ENCODE measurements at regions not wholly inside any gene's neighbourhood (a gene's known extent, or its start where the extent isn't known, plus 50 kb on each side); places are given as distances from the start of the nearest gene placed in this dataset.
"Not testable (repeated sequence)": the region's sequence is repeated elsewhere in the genome, so short reads cannot be mapped to it uniquely, and the experiment has no call there.

- DNase-seq (ENCODE audit: low read depth in 2 of 2): no peak
These were observed 1960.9 kb upstream of the DEFB115 start for GRCh38 chr20:29296256-29297230.

DNA sequence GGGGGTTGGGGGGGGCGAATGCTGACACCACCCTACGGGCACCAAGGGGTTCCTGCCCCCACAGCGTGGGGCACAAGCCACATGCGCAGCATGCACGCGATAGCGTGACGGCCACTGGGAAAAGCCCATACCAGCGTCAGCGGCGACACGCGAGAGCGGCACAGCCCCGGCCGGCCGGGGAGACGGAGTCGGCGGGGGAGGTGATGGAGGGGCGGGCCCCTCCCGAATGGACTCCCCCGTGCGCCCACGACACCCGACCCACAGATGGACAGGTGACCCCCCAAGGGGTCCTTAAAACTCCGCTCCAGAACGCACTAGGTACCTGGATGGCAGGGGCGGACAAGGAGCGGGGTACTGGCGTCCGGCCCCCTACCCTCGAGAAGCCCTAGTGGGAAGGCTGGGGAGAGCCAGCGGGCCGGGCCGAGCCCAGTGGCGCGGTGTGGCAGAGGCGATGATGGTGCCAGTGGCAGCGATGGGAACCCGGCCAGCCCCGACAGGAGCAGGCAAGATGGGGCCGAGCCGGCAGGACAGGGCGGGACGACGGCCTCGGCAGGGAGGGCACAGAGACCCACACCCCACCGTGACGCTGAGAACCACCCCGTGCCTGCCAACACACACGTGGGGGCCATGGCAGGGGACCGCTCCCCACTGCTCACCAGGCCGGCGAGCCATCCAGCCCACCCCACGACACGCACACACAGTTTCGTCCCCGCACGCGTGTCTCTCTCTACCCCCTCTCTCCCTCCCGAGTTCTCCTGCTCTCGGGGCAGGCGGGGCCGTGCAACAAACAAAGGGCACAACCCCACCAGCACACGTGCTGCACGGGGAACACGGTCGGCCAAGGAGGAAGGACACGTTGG is 1959.8 kb upstream of the DEFB115 start:
- no peak for DNase-seq (ENCODE audit: low read depth in 2 of 2)

DNA sequence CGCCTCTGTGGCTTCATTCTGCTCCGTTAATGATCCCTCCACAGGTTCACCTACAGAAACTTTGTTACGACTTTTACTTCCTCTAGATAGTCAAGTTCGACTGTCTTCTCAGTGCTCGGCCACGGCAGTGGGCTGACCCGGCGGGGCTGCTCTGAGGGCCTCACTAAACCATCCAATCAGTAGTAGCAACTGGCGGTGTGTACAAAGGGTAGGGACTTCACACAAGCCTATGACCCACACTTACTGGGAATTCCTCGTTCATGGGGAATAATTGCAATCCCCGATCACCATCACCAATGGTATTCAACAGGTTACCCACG is 1959.2 kb upstream of the DEFB115 start:
- no peak for DNase-seq (ENCODE audit: low read depth in 2 of 2)

DNA sequence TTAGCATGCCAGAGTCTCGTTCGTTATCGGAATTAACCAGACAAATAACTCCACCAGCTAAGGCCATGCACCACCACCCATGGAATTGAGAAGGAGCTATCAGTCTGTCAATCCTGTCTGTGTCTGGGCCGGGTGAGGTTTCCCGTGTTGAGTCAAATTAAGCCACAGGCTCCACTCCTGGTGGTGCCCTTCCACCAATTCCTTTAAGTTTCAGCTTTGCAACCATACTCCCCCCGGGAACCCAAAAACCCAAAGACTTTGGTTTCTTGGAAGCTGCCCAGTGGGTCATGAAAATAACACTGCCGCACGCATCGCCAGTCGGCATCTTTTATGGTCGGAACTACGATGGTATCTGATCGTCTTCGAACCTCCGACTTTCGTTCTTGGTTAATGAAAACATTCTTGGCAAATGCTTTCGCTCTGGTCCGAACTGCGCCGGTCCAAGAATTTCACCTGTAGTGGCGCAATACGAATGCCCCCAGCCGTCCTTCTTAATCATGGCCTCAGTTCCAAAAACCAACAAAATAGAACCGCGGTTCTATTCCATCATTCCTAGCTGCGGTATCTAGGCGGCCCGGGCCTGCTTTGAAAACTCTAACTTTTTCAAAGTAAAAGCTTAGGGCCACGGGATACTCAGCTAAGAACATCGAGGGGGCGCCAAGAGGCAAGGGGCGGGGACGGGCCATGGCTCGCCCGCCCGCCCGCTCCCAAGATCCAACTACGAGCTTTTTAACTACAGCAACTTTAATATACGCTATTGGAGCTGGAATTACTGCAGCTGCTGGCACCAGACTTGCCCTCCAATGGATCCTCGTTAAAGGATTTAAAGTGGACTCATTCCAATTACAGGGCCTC is 1958.5 kb upstream of the DEFB115 start:
- no peak for DNase-seq (ENCODE audit: low read depth in 2 of 2)

DNA sequence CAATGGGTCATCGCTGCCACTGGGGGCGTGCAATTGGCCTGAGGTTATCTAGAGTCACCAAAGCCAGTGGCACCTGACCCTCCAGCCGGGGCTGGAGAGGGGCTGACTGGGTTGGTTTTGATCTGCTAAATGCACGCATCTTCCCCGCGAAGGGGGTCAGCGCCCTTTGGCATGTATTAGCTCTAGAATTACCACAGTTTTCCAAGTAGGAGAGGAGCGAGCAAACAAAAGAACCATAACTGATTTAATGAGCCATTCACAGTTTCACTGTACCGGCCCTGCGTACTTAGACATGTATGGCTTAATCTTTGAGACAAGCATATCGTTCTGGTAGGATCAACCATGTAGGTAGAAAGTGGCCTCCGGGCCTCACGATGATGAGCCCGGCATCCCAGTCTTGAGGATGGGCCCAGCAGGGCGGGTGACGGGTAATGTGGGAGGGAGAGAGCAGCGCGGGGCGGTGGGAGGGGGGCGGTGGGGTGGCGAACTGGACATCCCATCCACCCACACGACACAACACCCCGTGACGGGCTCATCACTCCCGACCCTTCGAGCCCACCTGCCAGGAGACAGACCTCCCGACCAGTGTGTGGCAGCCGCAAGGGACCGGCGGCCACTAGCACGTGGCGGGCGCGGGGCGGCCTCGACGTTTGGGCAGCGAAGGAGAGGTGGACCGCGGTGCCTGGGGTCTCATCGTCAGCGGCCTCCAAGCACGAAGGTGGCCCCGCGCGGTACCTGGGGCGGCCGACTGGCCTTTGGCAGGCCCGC is 1957.5 kb upstream of the DEFB115 start:
- DNase-seq (ENCODE audit: low read depth in 2 of 2): no peak

GRCh38 chr20:29300579-29301551 is 1956.6 kb upstream of the DEFB115 start:
- no peak for DNase-seq (ENCODE audit: low read depth in 2 of 2)

DNA sequence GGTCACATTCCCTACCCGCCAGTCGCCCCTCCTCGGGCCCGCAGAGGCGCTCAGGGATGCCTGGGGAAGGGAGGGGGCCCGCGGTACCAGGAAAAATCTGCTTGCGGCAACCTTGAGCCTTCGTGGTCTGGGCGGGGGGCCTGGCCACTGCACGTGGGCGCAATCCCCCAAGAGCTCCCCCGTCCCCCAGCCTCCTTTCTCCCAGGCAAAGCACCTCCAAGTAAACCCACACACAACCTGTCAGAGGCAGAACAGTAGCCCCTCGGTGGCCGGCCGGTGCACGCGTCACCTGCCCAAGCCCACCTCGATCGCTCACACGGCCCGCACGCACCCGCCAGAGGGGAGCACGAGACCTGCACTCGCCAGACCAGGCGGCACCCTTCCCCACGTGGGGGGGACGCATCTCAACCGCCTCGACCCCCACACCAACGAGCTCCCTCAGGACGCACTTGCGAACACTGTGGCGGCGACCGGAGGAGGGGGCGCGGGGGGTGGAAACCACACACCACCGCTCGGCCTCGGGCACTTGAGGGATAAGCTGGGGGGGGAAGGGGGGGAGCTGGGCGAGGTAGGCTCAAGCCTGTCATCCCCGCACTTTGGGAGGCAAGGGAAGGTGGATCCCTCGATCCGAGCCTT is 1955.7 kb upstream of the DEFB115 start:
- no peak for DNase-seq (ENCODE audit: low read depth in 2 of 2)

DNA sequence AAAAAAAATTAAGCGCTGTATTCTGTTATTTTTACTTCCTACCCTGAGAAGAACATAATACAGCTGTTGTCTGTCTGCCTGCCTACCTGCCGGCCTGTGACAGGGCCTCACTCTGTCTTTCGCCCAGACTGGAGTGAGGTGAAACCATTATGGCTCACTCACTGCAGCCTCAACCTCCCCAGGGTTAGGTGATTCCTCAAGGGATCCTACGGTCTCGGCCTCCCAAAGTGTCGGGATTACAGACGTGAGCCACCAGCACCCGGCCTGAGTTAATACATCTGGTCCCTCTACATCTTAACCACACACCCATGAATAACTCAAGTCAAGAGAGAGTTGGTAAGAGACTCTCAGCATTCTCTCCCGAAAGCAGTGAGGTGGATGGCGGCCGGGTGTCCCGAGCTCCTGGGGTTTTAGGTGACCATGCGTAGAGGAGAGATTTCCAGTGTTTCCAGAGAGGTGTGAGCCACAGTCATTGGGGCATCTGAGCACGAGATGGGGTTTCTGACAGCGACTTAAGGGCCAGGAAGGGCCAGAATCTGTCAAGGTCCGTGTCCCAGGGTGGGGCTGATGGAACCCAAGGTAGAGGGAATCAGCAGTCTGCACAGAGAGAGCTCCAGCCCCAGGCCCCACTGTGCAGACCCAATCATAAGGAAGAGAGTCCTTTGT is 1954.4 kb upstream of the DEFB115 start:
- no peak for DNase-seq (ENCODE audit: low read depth in 2 of 2)

- DNase-seq (ENCODE audit: low read depth in 2 of 2): no peak
These were observed 1950.9 kb upstream of the DEFB115 start for GRCh38 chr20:29306390-29307072.

DNA sequence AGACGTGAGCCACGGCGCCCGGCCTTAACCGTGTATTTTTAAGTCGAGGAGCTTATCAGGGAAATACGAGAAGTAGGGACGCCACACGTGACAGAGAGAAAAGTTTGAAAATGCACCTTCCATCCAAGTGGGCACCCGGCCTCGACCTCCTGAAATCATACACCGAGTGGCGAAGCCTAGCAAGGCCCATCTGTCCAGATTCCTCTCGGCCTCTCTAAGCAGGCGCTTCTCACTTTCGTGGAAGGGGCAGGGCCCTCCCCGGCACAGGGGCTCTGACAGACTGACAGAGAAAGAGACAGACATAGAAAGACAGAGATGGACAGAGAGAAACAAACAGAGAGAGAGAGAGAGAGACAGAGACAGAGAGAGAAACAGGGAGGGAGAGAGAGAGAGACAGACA is 1950.0 kb upstream of the DEFB115 start:
- not testable (repeated sequence) for DNase-seq (ENCODE audit: low read depth in 2 of 2)

DNA sequence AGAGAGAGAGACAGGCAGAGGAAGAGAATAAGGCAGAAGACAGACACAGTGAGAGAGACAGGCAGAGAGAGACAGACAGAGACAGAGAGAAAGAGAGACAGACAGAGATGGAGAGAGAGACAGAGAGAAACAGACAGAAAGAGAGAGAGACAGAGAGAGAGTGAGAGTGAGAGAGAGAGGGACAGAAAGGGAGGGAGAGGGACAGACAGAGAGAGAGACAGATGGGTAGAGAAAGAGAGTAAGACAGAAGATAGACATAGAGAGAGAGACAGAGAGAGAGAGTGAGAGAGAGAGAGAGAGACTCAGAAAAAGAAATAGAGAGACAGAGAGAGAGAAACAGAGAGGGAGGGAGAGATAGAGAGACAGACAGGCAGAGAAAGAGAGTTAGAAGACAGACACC is 1948.5 kb upstream of the DEFB115 start:
- DNase-seq (ENCODE audit: low read depth in 2 of 2): not testable (repeated sequence)

DNA sequence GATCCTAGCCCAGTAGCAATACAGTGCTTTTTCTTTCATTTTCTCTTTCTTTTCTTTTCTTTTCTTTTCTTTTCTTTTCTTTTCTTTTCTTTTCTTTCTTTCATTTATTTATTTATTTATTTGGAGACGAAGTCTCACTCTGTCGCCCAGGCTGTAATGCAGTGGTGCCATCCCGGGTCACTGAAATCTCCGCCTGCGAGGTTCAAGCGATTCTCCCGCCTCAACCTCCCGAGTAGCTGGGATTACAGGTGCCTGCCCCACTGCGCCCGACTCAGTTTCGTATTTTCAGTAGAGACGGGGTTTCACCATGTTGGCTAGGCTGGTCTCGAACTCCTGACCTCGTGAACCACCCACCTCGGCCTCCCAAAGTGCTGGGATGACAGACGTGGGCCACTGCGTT is 1948.0 kb upstream of the DEFB115 start:
- not testable (repeated sequence) for DNase-seq (ENCODE audit: low read depth in 2 of 2)

- not testable (repeated sequence) for DNase-seq (ENCODE audit: low read depth in 2 of 2)
These were observed 1946.4 kb upstream of the DEFB115 start for GRCh38 chr20:29311046-29311445.

DNA sequence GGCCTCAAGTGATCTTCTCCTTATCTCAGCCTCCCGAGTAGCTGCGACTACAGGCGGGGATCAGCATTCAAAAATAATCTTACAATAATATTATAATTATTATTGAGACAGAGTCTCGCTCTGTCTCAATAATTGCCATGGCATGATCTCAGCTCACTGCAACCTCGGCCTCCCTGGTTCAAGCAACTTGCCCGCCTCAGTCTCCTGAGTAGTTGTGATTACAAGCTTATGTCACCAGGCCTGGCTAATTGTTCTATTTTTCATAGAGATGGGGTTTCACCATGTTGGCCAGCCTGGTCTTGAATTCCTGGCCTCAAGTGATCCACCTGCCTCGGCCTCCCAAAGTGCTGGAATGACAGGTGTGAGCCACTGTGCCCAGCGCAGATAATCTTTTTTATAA is 1944.8 kb upstream of the DEFB115 start:
- DNase-seq (ENCODE audit: low read depth in 2 of 2): not testable (repeated sequence)

GRCh38 chr20:29313481-29313880 is 1944.0 kb upstream of the DEFB115 start:
- DNase-seq (ENCODE audit: low read depth in 2 of 2): no peak

DNA sequence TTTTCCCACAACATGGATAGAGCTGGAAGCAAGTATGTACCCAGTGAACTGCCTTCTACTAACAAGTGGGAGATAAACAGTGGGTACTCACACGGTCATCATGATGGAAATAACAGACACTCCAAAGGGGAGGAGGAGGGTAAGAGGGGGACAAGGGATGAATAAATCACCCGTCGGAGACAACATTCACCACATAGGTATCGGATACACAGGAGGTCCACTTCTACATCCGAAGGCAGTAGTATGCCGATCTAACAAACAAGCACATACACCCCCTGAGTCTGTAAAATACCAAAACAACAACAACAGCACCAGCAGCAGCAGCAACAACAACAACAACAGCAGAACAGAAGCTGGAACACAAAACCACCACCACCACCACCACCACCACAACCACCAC is 1943.2 kb upstream of the DEFB115 start:
- DNase-seq (ENCODE audit: low read depth in 2 of 2): no peak

DNA sequence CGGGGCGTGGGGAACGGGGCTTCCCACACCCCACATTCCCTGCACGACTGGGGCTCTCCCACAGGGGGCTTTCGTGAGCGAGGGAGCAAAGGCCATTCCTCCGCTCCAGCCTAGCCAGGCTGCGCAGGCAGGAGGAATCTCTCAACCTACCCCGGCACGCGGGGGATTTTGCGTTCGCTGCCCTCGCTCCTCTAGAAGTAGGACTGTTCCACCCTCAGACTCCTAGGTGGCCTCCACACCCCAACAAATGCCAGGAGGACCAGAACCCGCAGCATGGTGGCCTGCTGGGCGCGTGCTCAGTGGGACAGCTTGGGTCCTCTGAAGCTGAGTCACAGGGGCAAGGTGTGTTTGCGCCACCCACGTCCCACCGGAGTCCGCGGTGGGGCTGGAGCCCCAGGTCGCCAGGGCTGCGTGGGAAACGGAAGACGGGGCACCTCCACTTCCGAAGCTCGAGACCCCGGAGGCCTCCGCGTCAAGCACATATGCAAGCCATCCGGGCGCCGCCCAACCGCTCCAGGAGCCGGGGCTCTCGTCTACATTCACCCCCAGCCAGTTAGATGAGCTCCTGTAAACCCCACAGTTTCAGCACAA is 1938.5 kb upstream of the DEFB115 start:
- DNase-seq (ENCODE audit: low read depth in 2 of 2): no peak

DNA sequence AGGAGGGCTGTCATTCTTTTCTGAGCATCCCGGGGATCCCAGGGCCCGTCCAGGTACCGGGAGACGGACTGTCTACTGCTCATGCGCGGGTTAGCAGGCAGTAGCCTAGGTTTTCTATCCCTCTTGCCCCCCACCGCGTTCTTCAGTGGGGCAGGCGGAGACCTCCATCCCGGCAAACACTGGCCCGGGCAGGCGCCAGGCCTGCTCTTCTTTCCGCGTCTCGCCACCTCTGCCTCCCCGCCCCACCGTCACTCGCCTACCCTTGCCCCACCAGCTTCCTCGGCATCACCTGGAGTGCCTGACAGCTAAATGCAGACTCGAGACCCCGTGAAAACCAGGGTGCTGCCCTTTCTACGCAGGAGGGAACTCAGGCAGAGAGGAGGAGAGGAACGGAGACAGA is 1937.7 kb upstream of the DEFB115 start:
- no peak for DNase-seq (ENCODE audit: low read depth in 2 of 2)
